Activated CD4-positive, CD25-positive, alpha-beta regulatory T cell treated with anti-CD3 and anti-CD28 coated beads, Interleukin-2, amount 50 U/mL, for 72 hours (primary cell): ENCODE measurements at regions not wholly inside any gene's neighbourhood (a gene's known extent, or its start where the extent isn't known, plus 50 kb on each side); places are given as distances from the start of the nearest gene placed in this dataset.

Experiments
- DNase-seq: peaks from one replicate; pipeline ENCODE4 v3.0.0; 2021

GRCh38 chr10:44627591-44628354 lies 242.9 kb upstream of the CXCL12 start:
- DNase-seq, result no peak

GRCh38 chr10:44628921-44629320 lies 244.0 kb upstream of the CXCL12 start:
- no peak for DNase-seq

- DNase-seq, result no peak
Measured at GRCh38 chr10:44635176-44635575, 250.3 kb upstream of the CXCL12 start.

- DNase-seq, result no peak
Measured at GRCh38 chr10:44636625-44637024, 251.7 kb upstream of the CXCL12 start.

- DNase-seq, result no peak
Measured at GRCh38 chr10:44640429-44640828, 255.5 kb upstream of the CXCL12 start.

- DNase-seq, result no peak
Measured at GRCh38 chr10:44647473-44647872, 262.6 kb upstream of the CXCL12 start.

- no peak for DNase-seq
Measured at GRCh38 chr10:44647877-44648542, 263.1 kb upstream of the CXCL12 start.

GRCh38 chr10:44650691-44651661 lies 260.2 kb upstream of the TMEM72 start:
- DNase-seq, result no peak

GRCh38 chr10:44651834-44652233 lies 259.3 kb upstream of the TMEM72 start:
- no peak for DNase-seq

GRCh38 chr10:44659320-44659719 lies 251.8 kb upstream of the TMEM72 start:
- no peak for DNase-seq

- DNase-seq, result no peak
Measured at GRCh38 chr10:44660271-44660670, 250.9 kb upstream of the TMEM72 start.

GRCh38 chr10:44662051-44662450 lies 249.1 kb upstream of the TMEM72 start:
- DNase-seq, result no peak

- DNase-seq, result no peak
Measured at GRCh38 chr10:44668336-44668735, 242.8 kb upstream of the TMEM72 start.

- DNase-seq, result no peak
Measured at GRCh38 chr10:44671319-44671718, 239.8 kb upstream of the TMEM72 start.

GRCh38 chr10:44673245-44673983 lies 237.7 kb upstream of the TMEM72 start:
- DNase-seq, result no peak

GRCh38 chr10:44674536-44675386 lies 236.4 kb upstream of the TMEM72 start:
- DNase-seq, result no peak

GRCh38 chr10:44675387-44675874 lies 235.7 kb upstream of the TMEM72 start:
- no peak for DNase-seq

GRCh38 chr10:44680764-44681163 lies 230.4 kb upstream of the TMEM72 start:
- DNase-seq, result no peak

GRCh38 chr10:44682507-44682906 lies 228.6 kb upstream of the TMEM72 start:
- DNase-seq, result no peak

- no peak for DNase-seq
Measured at GRCh38 chr10:44684661-44685060, 226.5 kb upstream of the TMEM72 start.

- no peak for DNase-seq
Measured at GRCh38 chr10:44685220-44685619, 225.9 kb upstream of the TMEM72 start.

GRCh38 chr10:44685747-44686146 lies 225.4 kb upstream of the TMEM72 start:
- no peak for DNase-seq
